Globus pallidus (tissue), 1 donor: ENCODE measurements at regions not wholly inside any gene's neighbourhood (a gene's known extent, or its start where the extent isn't known, plus 50 kb on each side); places are given as distances from the start of the nearest gene placed in this dataset.

Experiments
- DNase-seq: peaks from one replicate; pipeline ENCODE4 v3.0.0-alpha.2; 2015; ENCODE audit warnings: low spot score

DNA sequence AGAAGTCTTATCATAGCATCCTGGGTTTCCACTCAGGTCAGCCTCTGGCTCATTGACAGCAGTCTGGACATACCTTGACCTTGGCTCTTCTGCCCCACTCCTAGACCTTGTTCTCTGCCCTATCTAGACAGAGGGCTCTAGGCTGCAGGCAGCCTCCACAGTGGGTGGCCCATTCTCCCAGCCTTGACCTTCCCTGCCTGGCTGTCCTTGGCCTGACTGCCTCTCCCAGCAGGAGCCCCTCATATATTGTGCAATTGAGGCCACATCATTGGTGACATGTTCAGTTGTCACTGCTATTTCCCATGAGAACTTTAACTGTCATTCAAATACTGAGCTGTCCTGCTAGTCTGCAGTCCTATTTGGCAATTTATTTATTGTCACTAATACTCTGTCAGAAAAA, 503.4 kb downstream of the PLXNA4 start:
- no peak for DNase-seq

DNA sequence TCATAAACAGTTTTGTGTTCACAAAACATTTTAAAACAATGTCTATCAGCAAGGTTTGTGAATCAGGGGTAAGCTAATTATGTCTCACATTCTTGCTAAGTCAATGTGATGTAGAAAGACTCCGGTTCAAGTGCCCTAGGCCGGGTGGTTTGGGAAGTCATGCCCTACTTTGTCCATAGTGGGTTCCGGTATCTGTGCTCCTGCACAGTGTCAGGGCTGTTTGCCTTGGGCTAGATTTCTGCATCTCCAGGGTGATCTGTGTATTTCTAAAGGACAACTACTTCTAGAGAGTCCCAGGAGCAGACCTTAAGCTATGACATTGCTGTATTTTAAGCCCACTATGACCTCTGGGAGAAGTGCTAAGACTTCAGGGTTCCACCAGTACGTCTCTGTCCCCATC, 504.1 kb downstream of the PLXNA4 start:
- DNase-seq, result no peak

DNA sequence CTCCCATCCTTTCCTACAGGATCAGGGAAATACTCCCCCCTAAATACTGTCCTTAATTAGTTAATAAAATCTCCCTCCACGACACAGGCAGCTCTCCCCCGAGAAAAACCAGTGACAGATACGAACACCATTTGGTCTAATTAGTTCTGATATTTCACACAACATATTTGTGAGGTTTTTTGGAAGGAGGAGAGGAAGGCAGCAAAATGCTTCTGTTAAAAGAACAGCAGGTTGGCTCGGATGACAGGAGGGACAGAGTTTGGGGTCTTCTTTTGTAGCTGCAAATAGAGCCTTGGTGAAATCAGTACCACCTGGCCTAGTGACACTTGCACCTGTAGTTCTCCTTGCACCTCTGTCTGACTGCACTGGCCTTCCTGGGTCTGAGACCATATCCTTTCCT, 507.0 kb downstream of the PLXNA4 start:
- DNase-seq, result no peak

DNA sequence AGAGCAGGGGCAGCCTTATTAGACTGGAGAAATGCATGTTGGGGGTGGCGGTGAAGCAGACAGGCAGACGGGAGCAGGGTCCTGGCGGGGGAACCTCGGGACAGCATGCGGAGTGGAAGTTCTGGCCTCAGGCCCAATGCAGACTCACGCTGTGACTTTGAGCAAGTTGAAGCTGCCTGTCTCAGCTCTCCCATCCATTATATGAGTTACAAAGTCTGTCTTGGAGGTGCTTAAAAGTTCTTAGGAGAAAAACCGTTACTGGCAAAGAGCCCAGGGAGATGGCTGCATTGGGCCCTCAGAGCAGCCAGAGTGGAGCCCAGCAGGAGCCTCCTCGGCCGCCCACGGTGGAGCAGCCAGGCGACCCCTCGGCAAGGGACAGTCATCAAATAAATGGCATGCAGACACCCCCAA, 509.5 kb downstream of the PLXNA4 start:
- peak; percentile 43 for DNase-seq

DNA sequence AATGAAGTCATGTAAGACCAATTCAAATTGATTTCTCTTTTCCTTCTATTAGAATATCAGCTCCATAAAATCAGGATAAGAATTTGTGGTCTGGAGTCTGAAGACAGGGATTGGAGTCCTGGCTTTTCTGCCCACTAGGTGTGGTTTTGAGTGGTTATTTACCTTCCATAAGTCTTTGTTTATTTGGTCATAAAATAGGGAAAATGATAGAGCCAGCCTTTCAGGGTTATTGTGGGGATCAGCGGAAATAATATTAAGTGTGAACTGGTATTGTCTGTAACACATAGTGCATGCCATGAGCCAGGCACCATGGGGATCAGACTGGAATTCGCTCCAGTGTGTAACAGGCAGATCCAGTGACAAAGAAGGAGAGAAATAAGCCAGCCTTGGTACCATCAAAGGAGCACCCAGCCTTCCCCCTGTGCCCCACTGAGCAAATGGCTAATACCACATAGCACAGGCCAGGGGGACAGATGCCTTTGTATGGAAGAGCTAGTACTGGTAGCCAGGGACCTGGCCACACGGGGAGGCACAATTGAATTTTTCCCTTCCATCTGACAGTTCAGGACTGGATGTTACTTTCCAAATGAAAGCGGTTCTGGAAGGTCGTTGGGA, 509.7 kb upstream of the PODXL start:
- DNase-seq, result no peak

DNA sequence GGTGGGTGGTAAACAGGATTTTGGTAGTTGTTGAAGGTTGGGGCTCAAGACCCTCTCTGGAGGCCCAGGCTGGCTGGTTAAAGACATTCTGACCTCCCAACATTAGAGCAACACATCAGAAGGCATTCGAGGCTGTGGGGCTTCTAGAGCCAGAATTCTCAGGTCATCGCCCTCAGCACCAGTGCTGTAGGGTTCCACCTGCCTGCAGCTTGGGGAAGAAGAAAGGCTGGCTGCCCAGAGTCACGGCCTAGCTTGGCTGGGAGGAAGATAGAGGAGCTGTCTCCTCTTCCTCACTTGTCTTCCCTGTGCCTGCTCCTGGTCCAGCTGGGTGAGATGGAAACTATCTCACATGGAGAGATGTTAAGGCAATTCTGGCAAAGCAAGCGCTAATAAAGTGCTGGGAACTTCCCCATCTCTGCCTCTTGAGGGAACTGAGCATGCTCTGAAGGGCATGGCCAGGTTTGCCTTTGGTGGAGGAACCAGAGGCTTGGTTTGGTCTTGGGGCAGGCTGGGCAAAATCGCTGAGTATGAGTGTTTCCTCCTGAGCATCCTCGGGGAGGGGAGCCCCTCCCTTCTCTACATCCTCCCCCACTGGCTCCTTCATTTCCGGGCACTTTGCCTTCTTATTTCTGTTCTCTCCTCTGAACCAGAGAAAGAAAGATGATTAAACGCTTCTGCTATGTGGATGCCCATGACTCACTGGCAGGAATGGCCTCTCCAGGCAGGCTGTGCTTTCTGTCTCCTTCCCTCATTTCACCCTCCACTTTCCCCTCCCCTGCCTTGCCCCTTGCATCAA, 509.0 kb upstream of the PODXL start:
- peak; percentile 38 for DNase-seq

DNA sequence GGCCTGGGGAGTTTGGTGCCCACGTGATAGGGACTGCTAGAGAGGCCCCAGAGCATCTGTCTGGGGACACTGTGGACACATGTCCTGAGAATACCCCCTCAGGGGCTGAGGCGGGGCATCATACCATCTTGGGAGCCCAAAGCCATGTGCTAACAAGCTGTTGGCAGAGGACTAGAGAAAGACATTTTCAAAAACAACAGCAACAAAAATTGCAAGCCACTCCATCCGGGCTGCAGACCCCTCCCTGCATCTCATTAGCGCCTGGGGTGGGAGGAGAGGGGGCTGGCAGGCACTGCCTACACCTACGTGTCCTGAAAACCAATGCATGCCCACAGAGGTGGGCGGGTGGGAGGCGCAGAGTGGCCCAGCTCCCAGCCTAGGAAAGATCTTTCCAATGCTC, 507.4 kb upstream of the PODXL start:
- no peak for DNase-seq

DNA sequence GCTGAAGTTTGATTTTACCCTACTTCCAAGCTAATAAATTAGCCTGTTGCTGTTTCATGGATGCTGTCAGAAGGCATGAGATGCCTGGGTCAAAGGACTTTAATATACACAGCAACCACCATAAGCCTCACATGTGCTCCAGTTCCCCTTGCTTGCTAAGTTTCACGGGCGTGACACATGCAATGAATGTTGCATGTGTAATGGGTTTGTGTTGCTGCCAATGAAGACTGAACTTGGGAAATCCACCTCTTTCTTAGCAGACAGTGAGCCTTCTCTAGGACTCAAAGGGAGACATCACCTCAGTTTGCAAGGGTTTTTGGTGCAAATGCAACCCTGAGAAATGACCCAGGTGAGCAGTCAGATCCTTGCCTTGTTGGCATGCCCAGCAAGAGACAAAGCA, 505.5 kb upstream of the PODXL start:
- no peak for DNase-seq

DNA sequence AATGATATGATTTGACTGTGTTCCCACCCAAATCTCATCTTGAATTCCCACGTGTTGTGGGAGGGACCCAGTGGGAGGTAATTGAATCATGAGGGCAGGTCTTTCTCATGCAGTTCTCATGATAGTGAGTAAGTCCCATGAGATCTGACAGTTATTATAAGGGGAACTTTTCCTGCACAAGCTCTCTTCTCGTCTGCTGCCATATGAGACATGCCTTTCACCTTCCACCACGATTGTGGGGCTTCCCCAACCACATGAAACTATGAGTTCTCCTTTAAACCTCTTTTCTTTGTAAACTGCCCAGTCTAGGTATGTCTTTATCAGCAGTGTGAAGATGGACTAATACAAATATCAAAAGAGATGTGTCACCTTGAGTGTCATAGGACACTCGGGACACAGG, 502.7 kb upstream of the PODXL start:
- DNase-seq, result no peak

DNA sequence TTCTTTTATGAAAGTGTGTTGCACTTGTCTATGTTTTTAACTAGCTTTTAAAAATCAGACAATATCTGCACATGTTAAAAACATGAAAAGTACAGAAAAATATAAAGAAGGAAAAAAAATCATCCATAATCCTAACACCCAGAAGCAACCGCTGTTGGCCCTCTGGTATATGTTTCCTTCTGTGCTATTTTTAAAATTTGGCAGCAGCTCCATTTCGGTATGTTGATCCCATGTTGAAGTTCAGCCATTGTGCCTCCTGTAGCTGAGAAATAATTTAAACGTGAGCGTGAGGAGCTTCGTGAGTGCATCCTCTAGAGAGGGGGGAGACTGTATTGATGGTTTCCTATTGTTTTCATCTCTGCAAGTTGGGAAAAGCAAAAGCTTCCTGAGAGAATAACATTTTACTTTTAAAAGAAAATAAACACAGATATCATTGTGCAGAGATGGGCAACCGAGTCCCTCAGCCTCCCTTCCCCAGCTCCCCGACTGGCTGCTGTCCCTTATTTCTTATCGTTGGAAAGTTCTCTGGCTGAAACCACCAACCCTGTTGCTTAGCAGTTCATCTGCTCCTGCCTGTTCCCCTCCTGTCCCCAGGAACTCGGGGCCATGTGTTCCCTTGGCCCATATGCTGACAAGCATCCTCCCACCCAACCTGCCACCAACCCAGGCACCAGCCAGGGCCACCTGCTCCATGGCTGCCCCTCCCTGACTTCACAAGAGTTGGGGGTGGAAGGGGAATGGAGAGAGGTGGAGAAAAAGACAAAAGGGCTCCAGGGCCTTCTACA, 499.1 kb upstream of the PODXL start:
- DNase-seq, result no peak

DNA sequence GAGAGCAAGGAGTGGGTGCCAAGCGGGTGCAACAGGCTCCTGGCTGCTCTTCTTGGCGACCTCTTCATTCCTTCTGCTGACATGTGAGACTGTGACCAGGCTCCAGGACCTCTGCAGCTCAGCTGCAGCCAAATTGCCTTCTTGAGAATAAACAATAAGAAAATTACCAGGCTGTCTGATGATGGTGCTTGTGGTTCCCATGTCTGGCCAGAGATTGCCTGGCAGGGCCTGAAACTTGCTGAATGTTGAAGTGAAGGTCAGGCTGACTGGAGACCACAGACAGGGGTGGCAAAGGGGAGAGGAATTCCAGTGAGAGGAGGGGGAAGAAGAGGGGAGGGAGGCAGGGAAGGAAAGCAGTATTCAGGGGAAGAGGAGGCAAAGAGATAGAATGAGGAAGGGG, 497.4 kb upstream of the PODXL start:
- no peak for DNase-seq

DNA sequence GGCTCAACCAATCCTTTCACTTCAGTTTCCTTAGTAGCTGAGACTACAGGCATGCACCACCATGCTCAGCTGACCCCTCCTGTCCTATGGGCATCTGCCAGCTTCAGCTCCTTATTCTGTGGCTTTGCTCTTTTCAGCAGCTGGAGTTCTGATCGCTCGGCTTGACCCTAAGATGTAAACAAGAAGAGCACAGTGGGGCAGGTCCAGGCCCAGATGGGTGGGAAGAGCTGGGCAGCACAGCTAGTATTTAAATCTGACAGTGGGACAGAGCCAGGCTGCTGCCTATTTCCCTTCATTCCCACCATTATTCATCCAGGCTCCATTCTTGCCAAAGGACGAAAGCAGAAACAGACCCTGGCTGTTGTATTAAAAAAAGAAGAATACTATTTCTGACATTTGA, 494.9 kb upstream of the PODXL start:
- no peak for DNase-seq

DNA sequence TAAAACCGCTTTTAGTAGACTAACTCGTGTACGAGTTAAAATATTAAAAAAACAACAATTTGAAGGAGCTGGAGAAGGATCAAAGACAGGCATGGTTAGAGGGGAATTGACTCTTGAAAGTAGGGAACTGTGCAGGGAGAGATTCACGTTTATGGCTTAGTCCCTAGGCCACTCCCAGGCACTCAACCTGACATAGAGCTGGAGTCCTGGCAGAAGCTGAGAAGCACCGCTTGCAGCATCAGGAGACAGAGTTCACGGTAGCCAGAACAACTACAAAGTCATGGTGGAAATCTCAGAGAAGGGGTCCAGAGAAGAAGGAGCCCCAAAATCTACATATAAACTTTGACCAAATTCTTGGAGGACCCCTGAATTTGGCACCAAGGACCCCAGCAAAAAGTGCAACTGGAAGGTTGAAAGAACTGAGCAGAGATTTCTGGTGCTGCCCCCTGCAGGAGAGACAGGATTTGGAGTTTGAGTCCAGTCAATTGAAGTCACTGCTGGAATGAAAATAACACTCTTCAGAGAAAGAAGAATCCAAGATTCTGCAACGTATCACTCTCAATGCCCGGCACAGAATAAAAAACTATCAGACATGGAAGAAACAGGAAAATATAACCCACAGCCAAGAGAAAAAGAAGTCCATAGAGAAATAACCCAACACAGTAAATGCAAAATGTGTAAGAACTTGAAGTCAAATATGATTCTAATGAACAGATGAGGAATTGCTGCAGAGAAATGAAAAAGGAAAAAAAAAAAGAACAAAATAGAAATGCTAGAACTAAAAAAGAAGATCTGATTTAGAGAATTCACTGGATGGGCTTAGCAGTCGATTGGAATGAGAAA, 493.3 kb upstream of the PODXL start:
- no peak for DNase-seq

DNA sequence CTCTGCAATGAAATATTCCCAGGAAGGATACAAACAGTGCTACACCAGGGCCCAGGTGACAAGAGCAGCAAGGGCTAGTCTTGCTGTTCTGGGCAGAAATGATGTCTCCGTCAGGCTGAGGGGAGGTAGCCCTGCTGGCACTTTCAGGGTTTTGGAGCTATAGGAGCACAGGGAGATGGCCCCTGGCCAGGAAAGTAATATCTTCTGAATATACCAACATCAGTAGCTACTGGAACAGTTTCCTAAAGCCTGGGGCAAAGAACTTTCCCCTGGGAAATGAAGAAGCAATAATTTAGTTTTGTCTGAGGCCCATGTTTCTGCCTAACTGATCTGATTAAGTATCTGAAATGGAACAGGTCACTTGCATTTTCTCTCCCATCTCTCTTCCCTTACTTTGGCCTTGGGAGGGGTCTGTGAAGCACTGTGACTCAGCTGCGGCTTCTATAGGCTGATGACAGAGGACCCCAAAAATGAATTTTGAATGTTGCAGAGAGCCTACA, 489.1 kb upstream of the PODXL start:
- no peak for DNase-seq

DNA sequence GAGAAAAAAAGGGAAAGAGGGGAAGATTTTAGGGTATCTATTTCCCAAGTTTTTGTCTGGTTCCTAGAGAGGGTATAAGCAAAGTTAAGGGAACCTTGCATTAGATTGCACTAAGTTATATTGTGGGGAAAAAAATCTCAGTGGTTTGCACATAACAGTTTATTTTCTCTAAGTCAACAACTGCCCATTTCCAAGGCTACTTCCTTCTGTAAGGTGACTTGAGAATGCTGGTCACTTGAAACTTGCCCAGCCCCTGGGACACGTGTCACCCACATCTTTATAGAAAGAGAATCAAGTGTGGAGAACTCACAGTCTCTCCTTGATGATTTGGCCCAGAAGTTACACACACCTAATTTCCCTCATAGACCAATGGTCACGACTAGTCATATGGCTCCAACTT, 488.6 kb upstream of the PODXL start:
- no peak for DNase-seq

DNA sequence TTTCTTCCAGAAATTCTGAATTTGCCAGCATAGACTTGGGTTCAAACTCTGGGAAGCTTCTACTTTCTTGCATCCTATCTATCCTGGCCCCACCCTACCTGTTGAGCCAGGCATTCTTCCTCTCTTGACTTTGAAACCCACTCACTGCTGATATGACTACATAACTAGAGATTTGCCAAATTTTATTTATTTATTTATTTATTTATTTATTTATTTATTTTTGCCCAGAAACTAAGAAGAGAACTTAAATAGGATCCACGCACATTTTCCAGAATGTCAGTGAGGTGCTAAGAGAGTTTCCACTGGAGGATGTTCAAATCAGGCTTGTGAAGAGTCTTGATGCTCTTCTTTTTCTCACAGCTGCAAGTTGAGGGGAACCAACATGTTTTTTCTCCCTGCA, 487.8 kb upstream of the PODXL start:
- no peak for DNase-seq

DNA sequence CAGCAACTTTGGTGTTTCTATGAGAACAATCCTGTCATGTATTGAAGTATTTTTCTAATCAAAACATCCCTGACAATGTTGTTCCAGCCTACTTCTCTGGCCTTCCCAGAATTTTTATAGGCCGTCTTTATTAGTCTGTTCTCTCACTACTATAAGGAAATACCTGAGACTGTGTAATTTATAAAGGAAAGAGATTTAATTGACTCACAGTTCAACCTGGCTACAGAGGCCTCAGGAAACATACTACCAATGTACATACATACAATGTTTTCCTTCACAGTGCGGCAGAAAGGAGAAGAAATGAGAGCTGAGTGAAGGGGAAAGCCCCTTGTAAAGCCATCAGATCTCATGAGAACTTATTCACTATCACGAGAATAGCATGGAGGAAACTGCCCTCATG, 484.7 kb upstream of the PODXL start:
- DNase-seq, result no peak

DNA sequence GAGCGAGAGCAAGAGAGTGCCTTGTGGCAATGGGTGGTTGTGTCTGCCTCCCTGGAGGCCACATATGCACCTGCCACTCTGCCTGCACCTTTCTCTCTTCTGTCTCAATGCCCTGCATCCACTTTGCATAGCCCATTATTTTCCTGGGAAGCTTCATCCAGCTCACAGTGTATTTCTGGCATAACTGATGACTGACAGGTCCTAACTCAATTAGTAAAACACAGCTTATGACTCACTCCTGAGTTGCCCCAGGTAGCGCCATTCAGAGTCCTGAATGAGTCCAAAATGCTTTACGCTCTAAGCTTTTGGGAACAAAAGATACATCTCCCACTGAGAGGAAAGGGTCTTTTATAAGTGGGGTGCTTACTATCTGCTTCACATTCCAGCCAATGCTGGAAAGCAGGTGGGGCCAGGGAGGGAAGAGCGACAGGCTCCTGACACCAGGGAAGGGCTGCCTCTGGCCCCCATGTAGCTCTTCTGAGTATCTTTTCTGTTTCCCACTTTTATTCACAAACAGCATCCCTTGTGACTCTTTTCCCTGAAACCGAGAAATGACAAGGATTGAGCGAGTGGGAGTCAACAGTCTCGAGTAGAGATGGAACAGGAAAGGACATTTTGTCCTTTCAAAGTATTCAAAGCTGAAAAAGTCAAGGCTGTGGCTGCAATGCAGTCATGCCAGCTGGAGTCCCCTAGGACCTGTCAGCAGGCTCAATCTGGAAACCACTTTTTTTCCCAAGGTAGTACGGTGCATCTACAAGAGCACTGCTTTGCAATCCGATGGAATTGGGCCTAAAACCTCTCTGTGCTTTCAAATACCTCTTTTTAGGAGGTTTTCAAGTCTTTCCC, 479.3 kb upstream of the PODXL start:
- DNase-seq, result no peak

DNA sequence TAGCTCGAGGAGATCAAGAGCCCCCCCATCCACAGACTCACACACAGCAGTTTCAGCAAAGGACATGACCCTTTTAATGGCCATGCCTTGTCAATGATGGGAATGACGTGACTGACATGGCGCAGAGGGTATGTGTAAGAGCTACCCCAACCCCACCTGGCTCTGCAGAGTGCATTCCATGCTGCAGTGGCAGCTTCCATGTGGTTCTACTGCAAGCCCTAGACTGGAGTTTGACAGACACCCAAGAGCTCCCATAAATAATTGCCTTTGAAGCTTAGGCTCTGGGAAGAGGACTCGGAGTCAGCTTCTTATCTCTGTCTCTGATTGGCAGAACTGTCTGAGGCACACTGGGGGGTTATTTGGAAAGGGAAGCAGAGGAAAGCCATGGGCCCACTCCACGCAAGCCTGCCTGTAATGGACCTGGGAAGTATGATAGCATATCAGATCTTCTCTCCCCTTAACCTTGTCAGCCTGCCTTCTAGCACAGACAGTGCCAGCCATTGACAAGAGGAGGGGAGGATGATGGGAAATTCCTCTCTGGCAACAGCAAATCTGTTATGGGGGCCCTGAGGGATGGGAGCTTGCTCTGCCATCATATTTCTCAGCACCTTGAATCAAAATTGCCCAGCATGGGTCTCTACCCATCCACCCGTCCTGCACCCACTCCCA, 478.5 kb upstream of the PODXL start:
- DNase-seq, result no peak

DNA sequence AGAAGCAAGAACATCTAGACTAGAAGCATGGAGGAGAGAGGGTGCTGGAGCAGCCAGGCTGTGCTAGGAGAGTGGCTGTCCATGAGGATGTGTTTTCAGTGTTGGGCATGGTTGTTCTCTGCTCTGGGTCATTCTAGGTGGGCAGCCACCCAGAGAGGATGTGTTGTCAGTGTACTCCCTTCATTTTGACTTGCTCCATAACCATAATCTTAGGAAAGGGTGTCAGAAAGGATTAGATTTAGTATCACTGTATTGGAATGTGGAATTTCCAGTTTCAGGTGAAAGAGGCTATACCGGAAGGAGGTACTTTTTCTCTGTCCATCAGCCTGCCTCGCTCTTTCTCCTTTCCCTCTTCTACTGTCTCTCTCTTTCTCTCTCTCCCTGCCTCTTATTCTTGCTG, 474.5 kb upstream of the PODXL start:
- DNase-seq, result no peak
